ENCODE measurements at regions not wholly inside any gene's neighbourhood (a gene's known extent, or its start where the extent isn't known, plus 50 kb on each side); places are given as distances from the start of the nearest gene placed in this dataset.

DNA sequence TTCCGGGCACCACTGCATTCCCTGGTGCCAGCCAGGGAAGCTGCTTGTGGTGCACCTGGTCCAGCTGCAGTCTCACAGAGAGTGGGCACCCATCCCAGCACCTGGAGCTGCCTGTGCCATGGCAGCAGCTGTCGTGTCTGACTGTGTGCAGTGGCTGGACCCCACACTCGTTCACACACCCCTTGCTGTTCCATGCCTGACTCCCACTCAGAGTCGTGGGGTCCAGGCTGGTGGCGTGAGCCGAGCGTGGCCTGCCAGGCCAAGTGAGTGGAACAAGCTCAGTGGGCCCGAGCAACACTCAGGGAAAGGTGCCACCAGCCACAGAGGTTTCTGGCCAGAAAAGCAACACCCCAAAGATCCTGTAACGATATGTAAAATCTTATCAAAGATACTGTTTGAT lies 97.2 kb upstream of the KCNK1 start (continued):
- TF ChIP-seq, protein P1, sequence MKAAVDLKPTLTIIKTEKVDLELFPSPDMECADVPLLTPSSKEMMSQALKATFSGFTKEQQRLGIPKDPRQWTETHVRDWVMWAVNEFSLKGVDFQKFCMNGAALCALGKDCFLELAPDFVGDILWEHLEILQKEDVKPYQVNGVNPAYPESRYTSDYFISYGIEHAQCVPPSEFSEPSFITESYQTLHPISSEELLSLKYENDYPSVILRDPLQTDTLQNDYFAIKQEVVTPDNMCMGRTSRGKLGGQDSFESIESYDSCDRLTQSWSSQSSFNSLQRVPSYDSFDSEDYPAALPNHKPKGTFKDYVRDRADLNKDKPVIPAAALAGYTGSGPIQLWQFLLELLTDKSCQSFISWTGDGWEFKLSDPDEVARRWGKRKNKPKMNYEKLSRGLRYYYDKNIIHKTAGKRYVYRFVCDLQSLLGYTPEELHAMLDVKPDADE (IDR thresholded peaks at IDR 0.05) = no peak
- no peak for TF ChIP-seq EZH2 (IDR thresholded peaks at IDR 0.05; ENCODE audit: low read depth, unreplicated experiment)
- TF ChIP-seq, protein P2, sequence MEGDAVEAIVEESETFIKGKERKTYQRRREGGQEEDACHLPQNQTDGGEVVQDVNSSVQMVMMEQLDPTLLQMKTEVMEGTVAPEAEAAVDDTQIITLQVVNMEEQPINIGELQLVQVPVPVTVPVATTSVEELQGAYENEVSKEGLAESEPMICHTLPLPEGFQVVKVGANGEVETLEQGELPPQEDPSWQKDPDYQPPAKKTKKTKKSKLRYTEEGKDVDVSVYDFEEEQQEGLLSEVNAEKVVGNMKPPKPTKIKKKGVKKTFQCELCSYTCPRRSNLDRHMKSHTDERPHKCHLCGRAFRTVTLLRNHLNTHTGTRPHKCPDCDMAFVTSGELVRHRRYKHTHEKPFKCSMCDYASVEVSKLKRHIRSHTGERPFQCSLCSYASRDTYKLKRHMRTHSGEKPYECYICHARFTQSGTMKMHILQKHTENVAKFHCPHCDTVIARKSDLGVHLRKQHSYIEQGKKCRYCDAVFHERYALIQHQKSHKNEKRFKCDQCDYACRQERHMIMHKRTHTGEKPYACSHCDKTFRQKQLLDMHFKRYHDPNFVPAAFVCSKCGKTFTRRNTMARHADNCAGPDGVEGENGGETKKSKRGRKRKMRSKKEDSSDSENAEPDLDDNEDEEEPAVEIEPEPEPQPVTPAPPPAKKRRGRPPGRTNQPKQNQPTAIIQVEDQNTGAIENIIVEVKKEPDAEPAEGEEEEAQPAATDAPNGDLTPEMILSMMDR (conservative IDR thresholded peaks at IDR 0.05; ENCODE audit: low read depth in 2 of 2) = no peak

DNA sequence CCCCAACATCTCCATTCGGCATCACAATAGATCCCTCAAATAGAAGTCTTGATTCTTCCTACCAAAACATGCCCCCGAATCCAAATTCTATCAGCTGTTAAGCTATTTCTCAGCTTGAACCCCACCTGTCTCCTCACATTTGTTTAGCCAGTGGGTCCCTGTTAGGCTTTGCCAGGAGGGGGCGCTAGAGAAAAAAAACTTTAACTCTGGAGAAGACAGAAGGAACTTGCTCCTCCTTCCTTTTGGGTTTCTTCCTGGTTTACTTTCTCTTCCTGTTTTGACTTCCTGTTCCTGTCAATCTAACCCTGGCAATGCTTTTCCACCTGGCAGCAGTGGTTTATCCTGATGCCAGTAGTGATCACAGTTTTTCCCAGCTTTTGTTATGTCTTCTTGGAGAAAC lies 95.6 kb upstream of the KCNK1 start:
- H3K4me3 Mint-ChIP-seq = no peak overlapping the region

More for the DNA sequence above, 95.6 kb upstream of the KCNK1 start:
- TF ChIP-seq, protein P2 (conservative IDR thresholded peaks at IDR 0.05; ENCODE audit: low read depth in 2 of 2) = peak; percentile 75 to 97
- TF ChIP-seq POLR2AphosphoS5 (IDR thresholded peaks at IDR 0.05; ENCODE audit: low read depth) (no peak), CREB1 (CRISPR knock-in tag; IDR thresholded peaks at IDR 0.05; ENCODE audit: low read depth) (no peak), JUNB (IDR thresholded peaks at IDR 0.05; ENCODE audit: unreplicated experiment) (no peak)
- TF ChIP-seq, protein P1 (IDR thresholded peaks at IDR 0.05) = no peak
- Histone ChIP-seq H3K4me3 (no peak overlapping the region), H3K4me2 (no peak overlapping the region), H3K4me1 (ENCODE audit: insufficient read depth) (peaks cover 7% of the 10 kb centered on the region; the same call in 1 of the 2 replicates), H3K27ac (ENCODE audit: low read depth) (no peak overlapping the region), H3K9me2 (ENCODE audit: insufficient read depth) (no peaks in the 10 kb centered on the region), H3F3A (replicated peaks; ENCODE audit: low read depth) (no peaks in the 10 kb centered on the region), H3K79me2 (replicated peaks; ENCODE audit: insufficient read depth) (no peaks in the 10 kb centered on the region), H4K20me1 (replicated peaks; ENCODE audit: insufficient read depth) (no peaks in the 10 kb centered on the region), H2AFZ (no peak overlapping the region), H3K27me3 (ENCODE audit: insufficient read depth) (no peaks in the 10 kb centered on the region), H3K36me3 (ENCODE audit: insufficient read depth) (no peaks in the 10 kb centered on the region)
- H3K36me3 Mint-ChIP-seq (ENCODE audit: low read depth) = no peaks in the 10 kb centered on the region
- ATAC-seq (peak; percentile 81), DNase-seq (ENCODE audit: low spot score) (peak; percentile 91)
- H3K27me3 Mint-ChIP-seq (ENCODE audit: insufficient read depth, low read depth, poor library complexity) = peaks cover 2% of the 10 kb centered on the region
- H3K4me1 Mint-ChIP-seq = peaks cover 8% of the 10 kb centered on the region
- H3K27ac Mint-ChIP-seq = no peak overlapping the region
- H3K9me3 Mint-ChIP-seq = peaks cover 6% of the 10 kb centered on the region; the same call in 2 of the 3 replicates

Measured in GM23338 (cell line).